Ammon's horn (tissue), 1 donor: ENCODE measurements at regions not wholly inside any gene's neighbourhood (a gene's known extent, or its start where the extent isn't known, plus 50 kb on each side); places are given as distances from the start of the nearest gene placed in this dataset.

Experiments used
- DNase-seq: peaks from one replicate; pipeline ENCODE4 v3.0.0-alpha.2; 2016; ENCODE audit warnings: low spot score

DNA sequence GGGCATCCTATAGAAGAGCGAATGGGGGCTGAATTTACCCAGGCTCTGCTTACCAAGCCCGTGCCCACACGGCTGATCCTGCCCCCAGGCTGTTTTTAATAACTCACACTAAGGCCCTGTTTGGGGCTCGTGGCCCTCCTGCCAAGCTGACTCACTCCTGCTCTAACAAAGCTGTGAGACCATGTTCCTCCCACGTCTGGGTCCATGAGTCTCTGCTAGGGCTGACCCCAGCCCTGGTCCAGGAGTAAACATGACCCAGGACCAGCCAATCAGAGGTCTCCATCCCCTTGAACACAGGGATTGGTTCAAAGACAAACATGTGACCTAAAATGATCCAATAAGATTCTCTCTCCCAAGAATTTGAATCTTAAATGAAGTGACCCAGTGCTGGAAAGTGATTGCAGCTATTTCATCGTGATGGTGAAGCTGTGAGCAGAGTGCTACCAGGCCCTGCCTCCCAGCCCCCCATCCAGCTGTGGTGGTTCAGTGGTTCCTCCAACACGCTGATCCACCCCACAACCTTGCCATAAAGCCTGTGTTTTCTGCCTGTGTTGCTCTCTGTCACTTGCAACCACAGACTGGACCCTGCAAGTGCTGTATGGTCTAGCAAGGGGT lies 57.2 kb downstream of the C16orf82 start:
- no peak for DNase-seq

DNA sequence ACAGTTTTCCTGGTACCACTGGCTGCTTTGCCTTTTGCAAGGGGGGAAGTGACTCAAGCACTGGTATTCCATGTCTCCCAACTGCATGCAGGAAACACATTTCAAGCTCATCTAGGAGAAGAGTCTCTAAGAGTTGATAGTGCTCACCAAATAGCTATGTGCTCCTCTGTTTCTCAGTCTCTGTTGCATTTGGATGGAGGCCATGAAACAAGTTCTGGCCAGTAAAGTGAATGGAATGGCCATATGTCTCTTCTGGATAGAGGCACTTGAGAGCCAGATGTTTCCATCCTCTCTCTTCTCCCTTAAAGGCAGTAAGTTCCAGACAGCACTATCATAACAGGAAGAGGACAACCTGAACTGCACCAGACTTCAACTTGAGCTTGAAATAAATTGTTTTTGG lies 60.6 kb downstream of the C16orf82 start:
- no peak for DNase-seq

DNA sequence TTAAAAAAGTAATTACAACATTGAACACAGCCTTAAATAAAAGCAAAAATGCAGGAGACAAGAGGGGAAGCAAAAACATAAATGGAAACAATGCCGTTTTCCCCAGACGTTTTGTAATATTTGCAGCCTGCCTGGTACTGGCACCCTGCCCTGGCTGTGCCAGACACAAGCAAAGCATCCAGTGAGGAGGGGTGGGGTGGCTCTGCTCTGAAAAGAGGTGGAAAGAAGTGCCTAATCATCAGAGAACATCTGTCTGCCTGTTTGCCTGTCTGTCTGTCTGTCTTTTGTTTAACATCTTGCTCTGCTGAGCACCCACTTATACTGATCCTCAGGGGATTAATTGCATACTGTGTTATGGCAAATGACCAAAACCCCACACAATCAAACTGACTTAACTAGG lies 62.7 kb downstream of the C16orf82 start:
- peak; percentile 11 for DNase-seq

DNA sequence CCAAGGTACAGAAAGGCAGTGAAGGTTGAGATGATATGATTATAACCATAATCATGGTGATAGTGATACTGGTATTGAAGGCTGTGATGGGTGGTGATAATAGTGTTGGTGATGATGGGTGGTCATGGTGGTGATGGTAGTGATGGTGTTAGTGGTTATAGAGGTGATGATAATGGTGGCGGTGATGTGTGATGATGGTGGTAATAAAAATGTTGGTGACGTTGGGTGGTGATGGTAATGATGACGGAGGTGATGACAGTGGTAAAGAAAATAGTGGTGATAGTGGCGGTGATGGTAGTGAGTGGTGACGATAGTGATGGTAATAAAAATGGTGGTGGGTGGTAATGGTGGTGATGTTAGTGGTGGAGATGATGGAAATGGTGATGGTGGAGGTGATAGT lies 65.1 kb upstream of the KDM8 start:
- DNase-seq, result no peak

DNA sequence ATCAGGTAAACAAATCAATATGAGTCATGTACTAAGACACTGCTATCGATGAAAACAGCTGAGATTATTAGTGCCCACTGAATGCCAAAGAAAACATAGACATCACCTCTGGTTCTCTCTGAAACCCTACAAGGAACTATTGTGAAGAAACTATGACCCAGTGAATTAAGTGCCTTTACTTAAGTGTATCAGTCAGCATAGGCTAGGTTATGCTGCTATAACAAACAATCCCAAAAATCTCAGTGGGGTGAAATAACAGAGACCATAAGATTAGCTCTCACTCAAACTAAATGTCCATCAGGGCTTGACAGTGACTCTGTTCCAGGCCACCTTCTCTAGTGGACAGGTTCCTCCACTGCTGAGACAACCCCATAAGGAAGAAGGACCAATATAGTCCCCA lies 57.7 kb upstream of the KDM8 start:
- no peak for DNase-seq

DNA sequence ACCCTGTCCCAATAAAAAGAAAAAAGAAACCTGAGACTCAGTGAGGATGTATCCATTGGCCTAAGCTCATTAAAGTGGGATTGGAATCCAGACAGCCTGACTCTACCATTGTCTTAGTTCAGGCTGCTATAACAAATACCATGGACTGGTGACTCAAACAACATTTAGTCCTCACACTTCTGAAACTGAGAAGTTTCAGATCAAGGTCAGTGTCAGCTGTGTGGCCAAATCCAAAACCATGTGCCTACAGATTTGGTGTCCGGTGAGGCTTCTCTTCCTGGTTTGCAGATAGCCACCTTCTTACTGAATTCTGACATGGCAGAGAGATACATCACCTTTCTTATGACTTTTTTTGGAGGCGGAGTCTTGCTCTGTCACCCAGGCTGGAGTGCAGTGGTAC lies 53.3 kb upstream of the KDM8 start:
- no peak for DNase-seq

DNA sequence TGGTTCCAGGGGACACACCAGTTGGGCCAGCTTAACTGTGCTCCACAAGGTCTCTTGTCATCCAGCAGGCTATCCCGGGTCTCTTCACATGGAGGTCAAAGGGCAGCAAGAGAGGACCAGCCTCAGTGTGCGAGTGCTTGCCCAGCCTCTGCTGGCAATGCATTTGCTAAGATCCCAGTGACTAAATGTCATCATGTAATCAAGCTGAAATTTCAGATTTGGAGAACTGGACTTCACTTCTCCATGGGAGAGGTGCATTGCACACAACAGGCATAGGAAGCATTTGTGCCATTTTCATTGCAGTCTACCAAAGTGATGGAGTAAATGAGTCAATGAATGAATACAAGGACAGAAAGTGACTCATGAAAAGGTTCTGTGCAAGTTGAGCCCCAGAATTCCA lies 51.2 kb upstream of the KDM8 start:
- no peak for DNase-seq

DNA sequence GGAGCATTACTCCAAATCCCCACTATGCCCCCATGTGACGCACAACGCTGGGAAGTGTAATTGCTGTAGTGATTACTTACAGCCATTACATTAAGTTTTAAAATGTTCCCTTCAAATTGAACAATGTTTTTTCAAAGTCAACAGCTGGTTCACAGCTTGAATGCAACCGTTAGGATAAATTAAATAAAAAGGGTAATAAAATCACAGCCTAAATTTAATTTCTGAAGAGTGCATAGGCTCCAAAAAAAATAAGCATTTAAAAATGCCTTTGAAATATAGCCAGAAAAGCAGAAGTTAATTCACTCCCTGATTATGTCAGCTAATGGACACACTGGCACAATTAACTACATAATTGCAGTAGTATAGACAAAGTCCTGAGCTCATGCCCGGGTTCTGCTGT lies 50.5 kb upstream of the KDM8 start:
- DNase-seq, result no peak
